CD8-positive, alpha-beta memory T cell (primary cell): ENCODE measurements at regions not wholly inside any gene's neighbourhood (a gene's known extent, or its start where the extent isn't known, plus 50 kb on each side); places are given as distances from the start of the nearest gene placed in this dataset.

Experiments
- CTCF ChIA-PET: fragments of 350-600 bp; sonication (Branson Sonifier 250); formaldehyde crosslinking; loops from one replicate; lab custom pipeline; 2021; ENCODE audit warnings: antibody characterized with exemption; lab: Charles Lee
- POLR2A ChIA-PET: fragments of 350-600 bp; sonication (Branson Sonifier 250); formaldehyde crosslinking; loops from one replicate; lab custom pipeline; 2021; ENCODE audit warnings: antibody characterized with exemption; lab: Charles Lee
- DNase-seq, 5 donors: peaks; one replicate each; pipeline versions ENCODE4 v3.0.0 to v3.0.0-alpha.2; 2020 to 2022; ENCODE audit warnings: mixed read lengths in 1 of 5
- H3K27ac ChIP-seq: one replicate; pipeline ENCODE4 v1.7.0; 2013; ENCODE audit warnings: low read depth, mild to moderate bottlenecking, low read length, moderate library complexity
- H3K27me3 ChIP-seq: 2 replicates; pipeline ENCODE4 v1.7.0; 2013; ENCODE audit warnings: low read length, mild to moderate bottlenecking; ENCODE audit not compliant: insufficient read depth, poor library complexity, severe bottlenecking
- H3K36me3 ChIP-seq: 2 replicates; pipeline ENCODE4 v1.7.0; 2013; ENCODE audit warnings: mild to moderate bottlenecking, low read length, moderate library complexity; ENCODE audit not compliant: insufficient read depth
- H3K4me1 ChIP-seq: 2 replicates; pipeline ENCODE4 v1.7.0; 2013; ENCODE audit warnings: mild to moderate bottlenecking, low read length, moderate library complexity; ENCODE audit not compliant: insufficient read depth
- H3K4me3 ChIP-seq: 2 replicates; pipeline ENCODE4 v1.7.0; 2013; ENCODE audit warnings: mild to moderate bottlenecking, low read length
- H3K9me3 ChIP-seq: 2 replicates; pipeline ENCODE4 v1.7.0; 2013; ENCODE audit warnings: mild to moderate bottlenecking, low read length
- H3K27ac Mint-ChIP-seq, 8 donors: one replicate each; pipeline ENCODE4 v1.8.0; 2020 to 2021; ENCODE audit warnings: mixed read lengths in 8 of 8, mild to moderate bottlenecking in 6 of 8, inconsistent platforms in 3 of 8, moderate library complexity in 3 of 8
- H3K27me3 Mint-ChIP-seq, 2 donors: one replicate each; pipeline ENCODE4 v1.8.0; 2020 to 2021; ENCODE audit warnings: mixed read lengths in 2 of 2, mild to moderate bottlenecking in 1 of 2, moderate library complexity in 1 of 2
- H3K36me3 Mint-ChIP-seq, 3 donors: one replicate each; pipeline ENCODE4 v1.8.0; 2020 to 2021; ENCODE audit warnings: mixed read lengths in 3 of 3, inconsistent platforms in 1 of 3, mild to moderate bottlenecking in 1 of 3
- H3K4me1 Mint-ChIP-seq, 3 donors: one replicate each; pipeline ENCODE4 v1.8.0; 2020 to 2021; ENCODE audit warnings: mixed read lengths in 3 of 3, inconsistent platforms in 1 of 3, mild to moderate bottlenecking in 1 of 3
- H3K4me3 Mint-ChIP-seq, 7 donors: one replicate each; pipeline ENCODE4 v1.8.0; 2020 to 2021; ENCODE audit warnings: mixed read lengths in 7 of 7, mild to moderate bottlenecking in 6 of 7, moderate library complexity in 4 of 7, inconsistent platforms in 2 of 7
- H3K9me3 Mint-ChIP-seq, 5 donors: one replicate each; pipeline ENCODE4 v1.8.0; 2020 to 2022; ENCODE audit warnings: mixed read lengths in 5 of 5, mild to moderate bottlenecking in 3 of 5, moderate library complexity in 2 of 5, inconsistent platforms in 1 of 5

- H3K27me3 ChIP-seq: peaks cover 41% of the 10 kb centered on the region
- no peaks in the 10 kb centered on the region for H3K9me3 ChIP-seq
- H3K4me3 ChIP-seq: no peak overlapping the region
- Mint-ChIP-seq H3K27ac (no peak overlapping the region), H3K27me3 (peaks cover 25 to 32% of the 10 kb centered on the region in 2 donors), H3K4me3 (no peak overlapping the region), H3K36me3 (no peaks in the 10 kb centered on the region), H3K4me1 (peaks cover 17 to 34% (median 28%) of the 10 kb centered on the region in 3 donors), H3K9me3 (peaks cover 0 to 4% (median 0%) of the 10 kb centered on the region in 5 donors)
- H3K36me3 ChIP-seq: no peaks in the 10 kb centered on the region
- ChIA-PET CTCF (no interaction called here), POLR2A (no interaction called here)
- no peak for DNase-seq
- peaks cover 44% of the 10 kb centered on the region for H3K4me1 ChIP-seq
- no peak overlapping the region for H3K27ac ChIP-seq
Measured at GRCh38 chr6:167703781-167704180, 122.9 kb upstream of the AFDN start.

GRCh38 chr6:167704396-167704901 is 122.3 kb upstream of the AFDN start:
- H3K36me3 Mint-ChIP-seq: no peaks in the 10 kb centered on the region
- H3K27me3 ChIP-seq: peaks cover 44% of the 10 kb centered on the region
- ChIA-PET POLR2A (no interaction called here), CTCF (interaction anchor here (1.1 kb wide), 1 partner anchor 10 kb away, joined by 3 read pairs; no protein-coding TSS in a partner anchor)
- peaks cover 0 to 4% (median 0%) of the 10 kb centered on the region in 5 donors for H3K9me3 Mint-ChIP-seq
- no peak overlapping the region for H3K4me3 Mint-ChIP-seq
- no peaks in the 10 kb centered on the region for H3K36me3 ChIP-seq
- peaks cover 13 to 34% (median 23%) of the 10 kb centered on the region in 3 donors for H3K4me1 Mint-ChIP-seq
- peaks cover 30 to 36% of the 10 kb centered on the region in 2 donors for H3K27me3 Mint-ChIP-seq
- H3K27ac Mint-ChIP-seq: no peak overlapping the region
- DNase-seq: no peak
- H3K4me3 ChIP-seq: no peak overlapping the region
- H3K27ac ChIP-seq: no peak overlapping the region
- H3K4me1 ChIP-seq: peaks cover 38% of the 10 kb centered on the region
- H3K9me3 ChIP-seq: no peaks in the 10 kb centered on the region

- Mint-ChIP-seq H3K4me1 (peaks cover 10 to 26% (median 20%) of the 10 kb centered on the region in 3 donors), H3K27ac (no peak overlapping the region), H3K4me3 (no peak overlapping the region), H3K9me3 (peaks cover 0 to 4% (median 0%) of the 10 kb centered on the region in 5 donors), H3K27me3 (peaks cover 29 to 31% of the 10 kb centered on the region in 2 donors), H3K36me3 (no peaks in the 10 kb centered on the region)
- Histone ChIP-seq H3K27ac (no peak overlapping the region), H3K9me3 (no peaks in the 10 kb centered on the region), H3K4me3 (no peak overlapping the region), H3K36me3 (no peaks in the 10 kb centered on the region), H3K27me3 (peaks cover 44% of the 10 kb centered on the region), H3K4me1 (peaks cover 30% of the 10 kb centered on the region)
- no peak for DNase-seq
- ChIA-PET CTCF (interaction anchor here (1.1 kb wide), 1 partner anchor 9 kb away, joined by 3 read pairs; no protein-coding TSS in a partner anchor), POLR2A (no interaction called here)
Measured at GRCh38 chr6:167705211-167705750, 121.4 kb upstream of the AFDN start.

- POLR2A ChIA-PET: no interaction called here
- Histone ChIP-seq H3K4me1 (peaks cover 30% of the 10 kb centered on the region), H3K27ac (no peak overlapping the region), H3K9me3 (no peaks in the 10 kb centered on the region), H3K27me3 (peaks cover 44% of the 10 kb centered on the region), H3K36me3 (no peaks in the 10 kb centered on the region), H3K4me3 (no peak overlapping the region)
- Mint-ChIP-seq H3K4me3 (peak overlapping the region in 3 of 7 donors; percentile 12 to 37 (median 19)), H3K4me1 (peaks cover 10 to 25% (median 20%) of the 10 kb centered on the region in 3 donors), H3K36me3 (no peaks in the 10 kb centered on the region), H3K9me3 (peaks cover 0 to 4% (median 1%) of the 10 kb centered on the region in 5 donors), H3K27me3 (peaks cover 20 to 31% of the 10 kb centered on the region in 2 donors), H3K27ac (peak overlapping the region in 1 of 8 donors; percentile 57)
- peak in 2 of 5 donors; percentile 48 to 70 for DNase-seq
- CTCF ChIA-PET: no interaction called here
Measured at GRCh38 chr6:167706313-167707109, 120.2 kb upstream of the AFDN start.

- no peak overlapping the region for H3K27ac Mint-ChIP-seq
- H3K4me1 Mint-ChIP-seq: peaks cover 10 to 25% (median 20%) of the 10 kb centered on the region in 3 donors
- POLR2A ChIA-PET: no interaction called here
- no peak for DNase-seq
- H3K4me3 Mint-ChIP-seq: no peak overlapping the region
- Histone ChIP-seq H3K27ac (no peak overlapping the region), H3K9me3 (no peaks in the 10 kb centered on the region), H3K4me1 (peaks cover 30% of the 10 kb centered on the region), H3K27me3 (peaks cover 44% of the 10 kb centered on the region), H3K36me3 (no peaks in the 10 kb centered on the region), H3K4me3 (no peak overlapping the region)
- peaks cover 19 to 35% of the 10 kb centered on the region in 2 donors for H3K27me3 Mint-ChIP-seq
- CTCF ChIA-PET: no interaction called here
- peaks cover 0 to 2% (median 1%) of the 10 kb centered on the region in 5 donors for H3K9me3 Mint-ChIP-seq
- no peaks in the 10 kb centered on the region for H3K36me3 Mint-ChIP-seq
Measured at GRCh38 chr6:167707686-167708500, 118.8 kb upstream of the AFDN start.

- Histone ChIP-seq H3K4me3 (no peak overlapping the region), H3K27ac (no peak overlapping the region), H3K9me3 (no peaks in the 10 kb centered on the region), H3K4me1 (peaks cover 30% of the 10 kb centered on the region), H3K27me3 (peaks cover 42% of the 10 kb centered on the region), H3K36me3 (no peaks in the 10 kb centered on the region)
- CTCF ChIA-PET: no interaction called here
- peaks cover 19 to 35% of the 10 kb centered on the region in 2 donors for H3K27me3 Mint-ChIP-seq
- peaks cover 0 to 2% (median 1%) of the 10 kb centered on the region in 5 donors for H3K9me3 Mint-ChIP-seq
- no peak for DNase-seq
- H3K36me3 Mint-ChIP-seq: no peaks in the 10 kb centered on the region
- POLR2A ChIA-PET: no interaction called here
- H3K27ac Mint-ChIP-seq: no peak overlapping the region
- H3K4me3 Mint-ChIP-seq: no peak overlapping the region
- peaks cover 10 to 25% (median 20%) of the 10 kb centered on the region in 3 donors for H3K4me1 Mint-ChIP-seq
Measured at GRCh38 chr6:167708501-167709094, 118.1 kb upstream of the AFDN start.

GRCh38 chr6:167709196-167709595 is 117.5 kb upstream of the AFDN start:
- Mint-ChIP-seq H3K4me1 (peaks cover 10 to 25% (median 20%) of the 10 kb centered on the region in 3 donors), H3K9me3 (peaks cover 0 to 2% (median 1%) of the 10 kb centered on the region in 5 donors), H3K36me3 (no peaks in the 10 kb centered on the region), H3K4me3 (no peak overlapping the region), H3K27ac (no peak overlapping the region), H3K27me3 (peaks cover 19 to 35% of the 10 kb centered on the region in 2 donors)
- H3K4me1 ChIP-seq: peaks cover 29% of the 10 kb centered on the region
- H3K36me3 ChIP-seq: no peaks in the 10 kb centered on the region
- H3K27ac ChIP-seq: no peak overlapping the region
- CTCF ChIA-PET: no interaction called here
- POLR2A ChIA-PET: no interaction called here
- peaks cover 42% of the 10 kb centered on the region for H3K27me3 ChIP-seq
- H3K4me3 ChIP-seq: no peak overlapping the region
- DNase-seq: no peak
- no peaks in the 10 kb centered on the region for H3K9me3 ChIP-seq
